OCI-LY7 (cell line): ENCODE measurements at regions not wholly inside any gene's neighbourhood (a gene's known extent, or its start where the extent isn't known, plus 50 kb on each side); places are given as distances from the start of the nearest gene placed in this dataset.

Source experiments
- BruUV-seq: library from RNA; stranded (reverse); fragments of 400-500 nt; replicated peaks from 2 replicates; lab custom pipeline; 2021; lab: Mats Ljungman, UMichigan
- CTCF ChIA-PET: fragments of 300-600 bp; sonication (Branson Sonifier 250); formaldehyde crosslinking; loops from one replicate; lab custom pipeline; 2022; ENCODE audit warnings: antibody characterized with exemption; ENCODE audit not compliant: unreplicated experiment; lab: Charles Lee
- POLR2A ChIA-PET: fragments of 300-600 bp; sonication (Branson Sonifier 250); formaldehyde crosslinking; loops from one replicate; lab custom pipeline; 2022; ENCODE audit warnings: antibody characterized with exemption; lab: Charles Lee
- DNase-seq: peaks from one replicate; pipeline ENCODE4 v3.0.0-alpha.2; 2015; ENCODE audit warnings: low spot score
- H2AFZ ChIP-seq: fragments of 200-600 bp; sonication (generic), shearing (Covaris generic); 2 replicates; pipeline ENCODE4 v1.6.1; 2014; ENCODE audit warnings: mild to moderate bottlenecking, antibody characterized with exemption, low read length, moderate library complexity
- H3K27ac ChIP-seq: fragments of 200-600 bp; sonication (generic); 2 replicates; pipeline ENCODE4 v1.5.1; 2014; ENCODE audit warnings: mixed run types, low read depth, mild to moderate bottlenecking, moderate library complexity, low read length, inconsistent platforms; ENCODE audit not compliant: poor library complexity, severe bottlenecking
- H3K36me3 ChIP-seq: fragments of 200-600 bp; sonication (generic); 2 replicates; pipeline ENCODE4 v1.6.1; 2014; ENCODE audit warnings: mild to moderate bottlenecking, antibody characterized with exemption, low read length, moderate library complexity, mixed read lengths; ENCODE audit not compliant: insufficient read depth
- H3K4me1 ChIP-seq: fragments of 200-600 bp; sonication (generic); 2 replicates; pipeline ENCODE4 v1.5.1; 2014; ENCODE audit warnings: mild to moderate bottlenecking, low read length; ENCODE audit not compliant: insufficient read depth, poor library complexity, severe bottlenecking
- H3K4me2 ChIP-seq: fragments of 200-600 bp; sonication (generic); 2 replicates; pipeline ENCODE4 v1.6.1; 2014; ENCODE audit warnings: mild to moderate bottlenecking, low read length
- H3K4me3 ChIP-seq: fragments of 200-600 bp; sonication (generic); 2 replicates; pipeline ENCODE4 v1.5.1; 2014; ENCODE audit warnings: mild to moderate bottlenecking, low read depth, low read length; ENCODE audit not compliant: poor library complexity, severe bottlenecking
- H3K79me2 ChIP-seq: fragments of 200-600 bp; sonication (generic); 2 replicates; pipeline ENCODE4 v1.6.1; 2016; ENCODE audit warnings: low read depth, mild to moderate bottlenecking, low read length, moderate library complexity, mixed read lengths; ENCODE audit not compliant: insufficient read depth
- H3K9me2 ChIP-seq: fragments of 200-600 bp; sonication (generic); 2 replicates; pipeline ENCODE4 v1.6.1; 2016; ENCODE audit warnings: mild to moderate bottlenecking, low read length, mixed read lengths; ENCODE audit not compliant: insufficient read depth
- H3K9me3 ChIP-seq: fragments of 200-600 bp; sonication (generic); 2 replicates; pipeline ENCODE4 v1.6.1; 2014; ENCODE audit warnings: mild to moderate bottlenecking, mixed run types, low read length, mixed read lengths
- H4K20me1 ChIP-seq: fragments of 200-600 bp; sonication (generic); 2 replicates; pipeline ENCODE4 v1.6.1; 2014; ENCODE audit warnings: mild to moderate bottlenecking, antibody characterized with exemption, low read length, moderate library complexity, mixed read lengths; ENCODE audit not compliant: insufficient read depth
- CTCF ChIP-seq: fragments of 200-600 bp; sonication (generic); conservative IDR thresholded peaks from 2 replicates; pipeline ENCODE4 v1.5.1; 2014; ENCODE audit warnings: mild to moderate bottlenecking, antibody characterized with exemption, low read length, moderate library complexity, mixed read lengths
- EZH2phosphoT487 ChIP-seq: fragments of 200-600 bp; sonication (generic); IDR thresholded peaks from 2 replicates; pipeline ENCODE4 v1.6.1; 2018; ENCODE audit warnings: low read depth, borderline replicate concordance, mild to moderate bottlenecking, mixed run types, antibody characterized with exemption, low read length, moderate library complexity, mixed read lengths
- intact Hi-C: fragments of 100-400 bp; cut with micrococcal nuclease; formaldehyde crosslinking; loops from one replicate; pipeline ENCODE4 v1.10.0; 2022; ENCODE audit not compliant: unreplicated experiment

GRCh38 chr3:43217206-43217605 is 69.1 kb upstream of the SNRK start:
- H2AFZ ChIP-seq = no peak overlapping the region
- H3K4me1 ChIP-seq = no peaks in the 10 kb centered on the region
- no peaks in the 10 kb centered on the region for H3K9me2 ChIP-seq
- H3K4me2 ChIP-seq = no peak overlapping the region
- H3K4me3 ChIP-seq = no peak overlapping the region
- H3K79me2 ChIP-seq = no peaks in the 10 kb centered on the region
- ChIA-PET POLR2A (no interaction called here), CTCF (no interaction called here)
- H3K9me3 ChIP-seq = no peaks in the 10 kb centered on the region
- TF ChIP-seq EZH2phosphoT487 = no peak
- no peaks in the 10 kb centered on the region for H3K36me3 ChIP-seq
- no peak for DNase-seq
- H3K27ac ChIP-seq = no peak overlapping the region
- BruUV-seq = no TSS peak
- H4K20me1 ChIP-seq = no peaks in the 10 kb centered on the region
- intact Hi-C loops = no loop called here

GRCh38 chr3:43215663-43216275 is 70.6 kb upstream of the SNRK start:
- H3K9me3 ChIP-seq = no peaks in the 10 kb centered on the region
- ChIA-PET POLR2A (no interaction called here), CTCF (no interaction called here)

GRCh38 chr3:43215138-43215537 is 71.2 kb upstream of the SNRK start:
- no peaks in the 10 kb centered on the region for H3K9me3 ChIP-seq
- no peaks in the 10 kb centered on the region for H4K20me1 ChIP-seq
- no peak overlapping the region for H2AFZ ChIP-seq
- H3K4me1 ChIP-seq = no peaks in the 10 kb centered on the region
- no peaks in the 10 kb centered on the region for H3K36me3 ChIP-seq
- TF ChIP-seq EZH2phosphoT487 = no peak
- no peak for TF ChIP-seq CTCF
- no peak overlapping the region for H3K27ac ChIP-seq
- no peak overlapping the region for H3K4me2 ChIP-seq
- H3K79me2 ChIP-seq = no peaks in the 10 kb centered on the region
- H3K4me3 ChIP-seq = no peak overlapping the region
- BruUV-seq = no TSS peak
- CTCF ChIA-PET = no interaction called here
- intact Hi-C loops = no loop called here
- no peak for DNase-seq
- H3K9me2 ChIP-seq = no peaks in the 10 kb centered on the region
- POLR2A ChIA-PET = no interaction called here

More at GRCh38 chr3:43215663-43216275, 70.6 kb upstream of the SNRK start:
- Histone ChIP-seq H3K4me1 (no peaks in the 10 kb centered on the region), H3K27ac (no peak overlapping the region), H3K36me3 (no peaks in the 10 kb centered on the region), H3K79me2 (no peaks in the 10 kb centered on the region), H3K9me2 (no peaks in the 10 kb centered on the region), H2AFZ (no peak overlapping the region), H3K4me2 (no peak overlapping the region), H4K20me1 (no peaks in the 10 kb centered on the region), H3K4me3 (no peak overlapping the region)
- DNase-seq = peak; percentile 4
- TF ChIP-seq CTCF (peak; percentile 32; the same call in 1 of the 2 replicates), EZH2phosphoT487 (no peak)
- no TSS peak for BruUV-seq
- intact Hi-C loops = no loop called here
